ENCODE measurements at regions not wholly inside any gene's neighbourhood (a gene's known extent, or its start where the extent isn't known, plus 50 kb on each side); places are given as distances from the start of the nearest gene placed in this dataset.

DNA sequence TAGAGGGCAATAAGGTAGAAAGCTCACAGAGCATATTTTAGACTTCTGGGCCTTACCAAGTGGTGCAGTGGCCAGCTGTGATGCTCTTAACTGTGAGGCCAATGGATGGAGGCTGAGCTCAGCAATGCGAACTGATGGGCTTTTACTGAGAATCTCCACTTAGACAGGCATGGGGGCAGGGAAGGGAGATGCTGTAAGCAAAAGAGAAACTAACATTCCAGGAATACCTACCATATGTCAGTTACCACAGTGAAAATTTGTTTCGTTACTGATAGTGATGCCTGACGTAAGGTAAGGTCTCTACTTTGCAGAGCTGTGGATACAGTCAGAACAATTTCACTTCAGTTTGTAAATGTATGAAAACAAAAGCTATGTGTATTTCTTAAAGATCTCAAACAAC is 250.6 kb upstream of the ZFHX3 start:
- TF ChIP-seq, protein P1, sequence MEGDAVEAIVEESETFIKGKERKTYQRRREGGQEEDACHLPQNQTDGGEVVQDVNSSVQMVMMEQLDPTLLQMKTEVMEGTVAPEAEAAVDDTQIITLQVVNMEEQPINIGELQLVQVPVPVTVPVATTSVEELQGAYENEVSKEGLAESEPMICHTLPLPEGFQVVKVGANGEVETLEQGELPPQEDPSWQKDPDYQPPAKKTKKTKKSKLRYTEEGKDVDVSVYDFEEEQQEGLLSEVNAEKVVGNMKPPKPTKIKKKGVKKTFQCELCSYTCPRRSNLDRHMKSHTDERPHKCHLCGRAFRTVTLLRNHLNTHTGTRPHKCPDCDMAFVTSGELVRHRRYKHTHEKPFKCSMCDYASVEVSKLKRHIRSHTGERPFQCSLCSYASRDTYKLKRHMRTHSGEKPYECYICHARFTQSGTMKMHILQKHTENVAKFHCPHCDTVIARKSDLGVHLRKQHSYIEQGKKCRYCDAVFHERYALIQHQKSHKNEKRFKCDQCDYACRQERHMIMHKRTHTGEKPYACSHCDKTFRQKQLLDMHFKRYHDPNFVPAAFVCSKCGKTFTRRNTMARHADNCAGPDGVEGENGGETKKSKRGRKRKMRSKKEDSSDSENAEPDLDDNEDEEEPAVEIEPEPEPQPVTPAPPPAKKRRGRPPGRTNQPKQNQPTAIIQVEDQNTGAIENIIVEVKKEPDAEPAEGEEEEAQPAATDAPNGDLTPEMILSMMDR (IDR thresholded peaks at IDR 0.05 in 8 of 11, conservative IDR thresholded peaks at IDR 0.05 in 3 of 11): no peak
- TF ChIP-seq POLR2AphosphoS5 (IDR thresholded peaks at IDR 0.05) (no peak), POLR2A (IDR thresholded peaks at IDR 0.05) (no peak)
- no peaks in the 10 kb centered on the region for H3K4me1 ChIP-seq
- H3K4me3 ChIP-seq: no peak overlapping the region
- no peak overlapping the region for H3K27ac ChIP-seq
- DNase-seq: no peak
- intact Hi-C loops (cut with DNase I; ENCODE audit: low total_unique reads): no loop called here
- H3K9me3 ChIP-seq: no peaks in the 10 kb centered on the region
- WGBS, 5 donors: 62 to 90% (median 77%) methylated on average over 3 of the region's 3 CpGs
- H3K36me3 ChIP-seq: no peaks in the 10 kb centered on the region
- H3K27me3 ChIP-seq (replicated peaks in 1 of 7): no peaks in the 10 kb centered on the region

- H3K36me3 ChIP-seq: no peaks in the 10 kb centered on the region
- H3K4me3 ChIP-seq: no peak overlapping the region
- H3K4me1 ChIP-seq: no peaks in the 10 kb centered on the region
- 43 to 77% (median 47%) methylated on average over 1 of the region's 1 CpG for WGBS, 5 donors
- H3K27me3 ChIP-seq (replicated peaks in 1 of 7): peaks cover 0 to 19% (median 0%) of the 10 kb centered on the region in 7 donors
- TF ChIP-seq, protein P1 (IDR thresholded peaks at IDR 0.05 in 8 of 11, conservative IDR thresholded peaks at IDR 0.05 in 3 of 11): no peak
- no peak for TF ChIP-seq POLR2A (IDR thresholded peaks at IDR 0.05)
- no peak for TF ChIP-seq POLR2AphosphoS5 (IDR thresholded peaks at IDR 0.05)
- no peak for DNase-seq
- intact Hi-C loops (cut with DNase I; ENCODE audit: low total_unique reads): no loop called here
- H3K9me3 ChIP-seq: no peaks in the 10 kb centered on the region
- no peak overlapping the region for H3K27ac ChIP-seq
These were observed 242.3 kb upstream of the ZFHX3 start for GRCh38 chr16:73290258-73290657.

- TF ChIP-seq, protein P1 (IDR thresholded peaks at IDR 0.05 in 8 of 11, conservative IDR thresholded peaks at IDR 0.05 in 3 of 11): no peak
- TF ChIP-seq POLR2AphosphoS5 (IDR thresholded peaks at IDR 0.05) (no peak), POLR2A (IDR thresholded peaks at IDR 0.05) (no peak)
- H3K4me1 ChIP-seq: no peaks in the 10 kb centered on the region
- 50 to 56% (median 53%) methylated on average over 4 of the region's 4 CpGs for WGBS, 5 donors
- no peaks in the 10 kb centered on the region for H3K36me3 ChIP-seq
- peaks cover 0 to 19% (median 0%) of the 10 kb centered on the region in 7 donors for H3K27me3 ChIP-seq (replicated peaks in 1 of 7)
- intact Hi-C loops (cut with DNase I; ENCODE audit: low total_unique reads): no loop called here
- no peak for DNase-seq
- no peak overlapping the region for H3K4me3 ChIP-seq
- H3K27ac ChIP-seq: no peak overlapping the region
- no peaks in the 10 kb centered on the region for H3K9me3 ChIP-seq
These were observed 241.3 kb upstream of the ZFHX3 start for GRCh38 chr16:73289232-73289631.

DNA sequence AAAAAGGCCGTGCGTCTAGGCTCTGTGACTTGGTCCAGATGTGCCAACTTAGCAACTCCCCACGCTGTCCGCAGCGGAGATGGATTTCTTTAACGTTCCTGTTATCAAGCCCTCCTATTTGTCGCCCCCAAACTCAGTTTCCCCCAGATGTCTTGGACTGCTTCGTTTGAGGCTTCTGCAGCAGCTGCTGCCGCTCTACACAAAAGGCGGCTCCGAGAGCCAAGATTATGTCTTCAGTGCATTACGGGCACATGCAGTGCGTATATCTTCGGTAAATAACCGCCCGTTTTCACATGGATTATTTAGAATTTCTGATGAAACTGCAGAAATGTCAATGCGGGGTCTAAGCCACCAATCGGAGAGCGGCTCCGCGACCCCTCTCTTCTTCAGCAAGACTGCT is 240.6 kb upstream of the ZFHX3 start:
- no peaks in the 10 kb centered on the region for H3K4me1 ChIP-seq
- 79 to 91% (median 88%) methylated on average over 21 of the region's 21 CpGs for WGBS, 5 donors

More for the DNA sequence above, 240.6 kb upstream of the ZFHX3 start:
- H3K27ac ChIP-seq: no peak overlapping the region
- no peaks in the 10 kb centered on the region for H3K36me3 ChIP-seq
- H3K4me3 ChIP-seq: no peak overlapping the region
- no peak for DNase-seq
- H3K27me3 ChIP-seq (replicated peaks in 1 of 7): peaks cover 0 to 19% (median 0%) of the 10 kb centered on the region in 7 donors
- intact Hi-C loops (cut with DNase I; ENCODE audit: low total_unique reads): no loop called here
- no peaks in the 10 kb centered on the region for H3K9me3 ChIP-seq
- TF ChIP-seq, protein P1 (IDR thresholded peaks at IDR 0.05 in 8 of 11, conservative IDR thresholded peaks at IDR 0.05 in 3 of 11): no peak
- TF ChIP-seq POLR2A (IDR thresholded peaks at IDR 0.05): no peak
- no peak for TF ChIP-seq POLR2AphosphoS5 (IDR thresholded peaks at IDR 0.05)

All from spleen (tissue), 11 donors.